GM12874 (cell line): ENCODE measurements at regions not wholly inside any gene's neighbourhood (a gene's known extent, or its start where the extent isn't known, plus 50 kb on each side); places are given as distances from the start of the nearest gene placed in this dataset.

ENCODE experiments used
- TF ChIP-seq, protein P1 (sequence below): IDR thresholded peaks from 2 replicates; pipeline ENCODE4 v1.5.1; 2011; ENCODE audit warnings: low read depth, mild to moderate bottlenecking, control low read depth, low read length, moderate library complexity; ENCODE audit not compliant: insufficient read depth

DNA sequence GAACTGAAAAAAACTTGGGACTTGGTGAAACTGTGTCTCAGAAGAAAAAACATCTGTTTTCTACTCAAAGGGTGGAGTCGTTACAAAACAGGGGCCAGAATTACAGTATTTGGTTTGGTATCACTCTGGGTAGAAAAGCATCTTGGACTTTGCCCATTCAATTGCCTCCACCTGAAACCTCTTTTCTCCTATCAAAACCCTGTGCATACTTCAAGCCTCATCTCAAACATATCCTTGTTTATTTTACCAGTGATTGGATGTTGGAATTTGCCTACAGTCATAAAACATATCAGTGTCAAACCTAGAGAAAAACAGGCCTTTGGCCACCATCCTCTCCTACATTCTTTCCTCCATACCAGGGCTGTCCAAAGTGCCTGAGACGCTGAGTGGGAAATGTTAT lies 281.5 kb downstream of the PLPP3 start:
- TF ChIP-seq, protein P1, sequence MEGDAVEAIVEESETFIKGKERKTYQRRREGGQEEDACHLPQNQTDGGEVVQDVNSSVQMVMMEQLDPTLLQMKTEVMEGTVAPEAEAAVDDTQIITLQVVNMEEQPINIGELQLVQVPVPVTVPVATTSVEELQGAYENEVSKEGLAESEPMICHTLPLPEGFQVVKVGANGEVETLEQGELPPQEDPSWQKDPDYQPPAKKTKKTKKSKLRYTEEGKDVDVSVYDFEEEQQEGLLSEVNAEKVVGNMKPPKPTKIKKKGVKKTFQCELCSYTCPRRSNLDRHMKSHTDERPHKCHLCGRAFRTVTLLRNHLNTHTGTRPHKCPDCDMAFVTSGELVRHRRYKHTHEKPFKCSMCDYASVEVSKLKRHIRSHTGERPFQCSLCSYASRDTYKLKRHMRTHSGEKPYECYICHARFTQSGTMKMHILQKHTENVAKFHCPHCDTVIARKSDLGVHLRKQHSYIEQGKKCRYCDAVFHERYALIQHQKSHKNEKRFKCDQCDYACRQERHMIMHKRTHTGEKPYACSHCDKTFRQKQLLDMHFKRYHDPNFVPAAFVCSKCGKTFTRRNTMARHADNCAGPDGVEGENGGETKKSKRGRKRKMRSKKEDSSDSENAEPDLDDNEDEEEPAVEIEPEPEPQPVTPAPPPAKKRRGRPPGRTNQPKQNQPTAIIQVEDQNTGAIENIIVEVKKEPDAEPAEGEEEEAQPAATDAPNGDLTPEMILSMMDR = no peak

DNA sequence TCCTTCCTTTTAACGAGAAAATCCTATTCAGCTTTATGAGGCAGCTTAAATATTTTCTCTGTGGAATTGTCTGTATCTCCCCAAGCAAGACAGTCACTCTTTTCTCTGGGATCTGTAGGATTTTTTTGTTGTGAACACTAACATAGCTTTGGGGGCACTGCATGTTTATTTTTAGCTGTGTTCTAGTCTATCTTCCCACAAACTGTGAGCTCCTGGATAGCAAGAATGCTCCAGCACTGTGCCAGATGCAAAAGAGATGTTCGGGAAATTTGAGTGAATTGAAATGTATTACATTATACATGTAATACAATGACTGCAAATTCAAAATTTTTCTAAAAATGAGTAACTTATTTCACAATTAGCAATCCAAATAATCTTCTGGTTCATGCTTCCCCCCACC lies 282.2 kb downstream of the PLPP3 start:
- TF ChIP-seq, protein P1 = no peak

- TF ChIP-seq, protein P1 = no peak
Observed at GRCh38 chr1:56295949-56296929, 283.1 kb downstream of the PLPP3 start.

DNA sequence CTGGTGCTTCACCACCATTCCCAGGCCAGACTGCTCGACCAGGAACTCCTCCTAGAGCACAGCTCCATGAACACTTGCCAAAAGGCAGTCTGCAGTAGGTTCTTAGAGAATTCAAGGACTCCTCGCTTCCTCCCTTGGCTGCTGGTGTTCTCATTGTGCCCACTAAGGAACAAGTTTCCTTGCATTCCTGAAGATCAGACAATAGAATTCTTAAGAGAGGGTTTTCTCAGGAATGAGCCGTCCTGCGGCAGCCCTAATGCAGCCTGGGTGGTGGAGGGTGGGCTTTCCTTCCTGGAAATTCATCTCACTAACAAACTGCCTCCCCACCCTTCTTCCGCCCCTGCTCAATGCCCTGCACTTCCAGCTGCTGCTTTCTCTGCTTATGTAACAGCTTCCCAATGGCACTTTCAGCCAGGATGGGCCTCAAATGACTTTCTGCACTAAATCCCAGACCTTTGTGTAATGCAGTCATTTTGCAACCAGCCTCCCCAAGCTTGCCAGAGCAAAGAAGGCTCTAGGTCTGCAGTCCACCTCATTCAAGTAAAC lies 287.9 kb downstream of the PLPP3 start:
- TF ChIP-seq, protein P1 = no peak

DNA sequence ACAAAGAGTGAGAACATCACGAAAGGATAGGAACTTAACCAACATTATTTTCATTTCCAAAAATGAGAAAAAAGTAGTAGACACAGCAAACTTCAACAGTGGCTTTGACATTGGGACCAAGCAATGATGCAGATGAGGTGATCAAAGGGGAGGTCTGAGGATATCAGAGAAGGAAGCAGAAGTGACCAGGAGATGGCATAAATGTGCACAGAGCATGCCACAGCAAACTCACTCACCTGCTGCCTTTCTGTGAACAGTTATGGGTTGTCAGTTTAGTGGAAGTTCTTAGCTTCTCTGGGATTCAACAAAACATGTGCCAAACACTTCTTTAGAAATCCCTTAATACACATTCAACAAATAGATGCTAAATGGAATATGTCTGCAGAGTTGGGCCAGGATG lies 290.1 kb downstream of the PLPP3 start:
- TF ChIP-seq, protein P1 = no peak

- TF ChIP-seq, protein P1 = no peak
Observed at GRCh38 chr1:56287721-56288120, 291.6 kb downstream of the PLPP3 start.

- TF ChIP-seq, protein P1 = no peak
Observed at GRCh38 chr1:56286956-56287355, 292.4 kb downstream of the PLPP3 start.
